ENCODE measurements at regions not wholly inside any gene's neighbourhood (a gene's known extent, or its start where the extent isn't known, plus 50 kb on each side); places are given as distances from the start of the nearest gene placed in this dataset.

GRCh38 chr5:164721116-164721515 lies 1215.7 kb downstream of the MAT2B start:
- no peaks in the 10 kb centered on the region for H3K36me3 ChIP-seq (replicated peaks in 1 of 2; ENCODE audit: control insufficient read depth in 1 of 2, insufficient read depth in 2 of 2, low read length in 2 of 2)
- no peak for TF ChIP-seq CTCF (IDR thresholded peaks at IDR 0.05)
- H4K20me1 ChIP-seq (ENCODE audit: insufficient read depth, low read length) = no peaks in the 10 kb centered on the region
- H3K4me2 ChIP-seq (replicated peaks; ENCODE audit: extremely low read depth, low read length, poor library complexity, severe bottlenecking) = no peak overlapping the region
- peaks cover 0 to 9% (median 2%) of the 10 kb centered on the region in 7 donors for H3K9me3 Mint-ChIP-seq
- no peak overlapping the region for H3K27ac ChIP-seq (ENCODE audit: low read depth in 1 of 2, low read length in 2 of 2)
- H3K4me1 ChIP-seq (ENCODE audit: control insufficient read depth in 1 of 2, insufficient read depth in 2 of 2, low read length in 2 of 2) = no peaks in the 10 kb centered on the region
- no peak for DNase-seq
- no peaks in the 10 kb centered on the region for H3K36me3 Mint-ChIP-seq
- intact Hi-C loops (cut with micrococcal nuclease) = no loop called here
- no peak overlapping the region for H2AFZ ChIP-seq (ENCODE audit: insufficient read depth, low read depth, low read length, poor library complexity, severe bottlenecking)
- H3K27ac Mint-ChIP-seq = no peak overlapping the region
- no peaks in the 10 kb centered on the region for H3K79me2 ChIP-seq (ENCODE audit: insufficient read depth, low read length)
- peaks cover 0 to 5% (median 0%) of the 10 kb centered on the region in 3 donors for H3K27me3 Mint-ChIP-seq (ENCODE audit: low read depth in 3 of 3)
- H3K4me3 ChIP-seq (replicated peaks in 1 of 3; ENCODE audit: low read depth in 2 of 3, low read length in 3 of 3) = no peak overlapping the region
- H3K4me1 Mint-ChIP-seq = no peaks in the 10 kb centered on the region
- H3K4me3 Mint-ChIP-seq = no peak overlapping the region
- H3K27me3 ChIP-seq (ENCODE audit: control insufficient read depth in 2 of 2, insufficient read depth in 2 of 2, low read length in 2 of 2) = no peaks in the 10 kb centered on the region
- H3K9ac ChIP-seq (ENCODE audit: insufficient read depth, low read length, poor library complexity, severe bottlenecking) = no peak overlapping the region
- H3K9me3 ChIP-seq (replicated peaks in 1 of 2; ENCODE audit: control insufficient read depth in 1 of 2, insufficient read depth in 1 of 2, low read length in 2 of 2) = no peaks in the 10 kb centered on the region

- Histone ChIP-seq H3K27me3 (ENCODE audit: control insufficient read depth in 2 of 2, insufficient read depth in 2 of 2, low read length in 2 of 2) (no peaks in the 10 kb centered on the region), H3K9ac (ENCODE audit: insufficient read depth, low read length, poor library complexity, severe bottlenecking) (no peak overlapping the region), H4K20me1 (ENCODE audit: insufficient read depth, low read length) (no peaks in the 10 kb centered on the region), H3K79me2 (ENCODE audit: insufficient read depth, low read length) (no peaks in the 10 kb centered on the region), H3K36me3 (replicated peaks in 1 of 2; ENCODE audit: control insufficient read depth in 1 of 2, insufficient read depth in 2 of 2, low read length in 2 of 2) (no peaks in the 10 kb centered on the region), H3K27ac (ENCODE audit: low read depth in 1 of 2, low read length in 2 of 2) (no peak overlapping the region), H3K9me3 (replicated peaks in 1 of 2; ENCODE audit: control insufficient read depth in 1 of 2, insufficient read depth in 1 of 2, low read length in 2 of 2) (no peaks in the 10 kb centered on the region), H3K4me1 (ENCODE audit: control insufficient read depth in 1 of 2, insufficient read depth in 2 of 2, low read length in 2 of 2) (no peaks in the 10 kb centered on the region), H2AFZ (ENCODE audit: insufficient read depth, low read depth, low read length, poor library complexity, severe bottlenecking) (no peak overlapping the region), H3K4me3 (replicated peaks in 1 of 3; ENCODE audit: low read depth in 2 of 3, low read length in 3 of 3) (no peak overlapping the region), H3K4me2 (replicated peaks; ENCODE audit: extremely low read depth, low read length, poor library complexity, severe bottlenecking) (no peak overlapping the region)
- no CpG with 5 or more reads among the region's 1 CpG for WGBS (ENCODE audit: insufficient coverage)
- Mint-ChIP-seq H3K27ac (no peak overlapping the region), H3K27me3 (ENCODE audit: low read depth in 3 of 3) (peaks cover 0 to 5% (median 0%) of the 10 kb centered on the region in 3 donors), H3K4me3 (no peak overlapping the region), H3K36me3 (no peaks in the 10 kb centered on the region), H3K9me3 (peaks cover 0 to 9% (median 2%) of the 10 kb centered on the region in 7 donors), H3K4me1 (no peaks in the 10 kb centered on the region)
- no peak for TF ChIP-seq CTCF (IDR thresholded peaks at IDR 0.05)
- DNase-seq = no peak
- intact Hi-C loops (cut with micrococcal nuclease) = no loop called here
Measured at GRCh38 chr5:164721656-164722055, 1216.2 kb downstream of the MAT2B start.

Data from CD14-positive monocyte (primary cell).